ENCODE measurements at regions not wholly inside any gene's neighbourhood (a gene's known extent, or its start where the extent isn't known, plus 50 kb on each side); places are given as distances from the start of the nearest gene placed in this dataset.

DNA sequence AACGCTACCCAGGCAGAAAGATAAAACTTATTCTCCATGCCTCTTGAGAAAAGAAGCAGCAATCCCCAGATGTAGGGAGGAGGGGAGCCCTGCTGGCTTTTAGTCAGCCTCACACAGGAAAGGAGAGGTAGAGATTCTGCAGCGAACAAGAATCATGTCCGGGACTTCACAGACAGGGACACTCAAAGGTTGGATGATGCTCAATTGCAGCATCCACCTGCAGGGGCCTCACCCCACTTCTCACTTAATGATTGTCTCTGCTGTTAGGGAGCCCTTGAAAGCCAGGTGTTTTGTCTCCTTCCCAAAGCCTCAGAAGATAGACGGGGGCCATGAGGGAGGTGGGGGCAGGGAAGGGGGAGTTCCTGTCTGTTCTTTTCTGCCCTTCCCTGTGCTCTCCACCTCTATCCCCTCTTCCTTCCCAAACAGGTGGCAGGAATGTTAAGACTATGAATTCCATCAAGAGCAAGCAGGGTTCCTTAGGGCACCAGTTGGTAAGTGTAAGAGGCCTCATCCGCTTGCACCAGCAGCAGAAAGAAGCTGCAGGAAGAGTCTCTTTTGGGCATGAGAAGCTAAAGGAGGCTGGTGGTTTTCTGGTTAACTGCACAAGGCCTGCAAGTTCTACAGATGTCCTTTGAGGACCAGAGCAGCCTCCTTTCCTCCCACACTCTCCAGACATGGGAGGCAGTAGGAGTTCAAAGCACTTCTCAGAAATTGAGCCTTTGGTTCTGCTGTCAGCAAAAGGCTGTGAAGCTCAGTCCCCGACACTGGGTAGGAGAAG lies 154.7 kb upstream of the TNP1 start:
- H3K36me3 ChIP-seq = no peaks in the 10 kb centered on the region
- no peaks in the 10 kb centered on the region for H3K9me3 ChIP-seq
- intact Hi-C loops (cut with DNase I; ENCODE audit: low total_unique reads) = no loop called here
- H3K27ac ChIP-seq = no peak overlapping the region
- no peak for DNase-seq
- TF ChIP-seq POLR2A (IDR thresholded peaks at IDR 0.05) = no peak
- TF ChIP-seq, protein P1, sequence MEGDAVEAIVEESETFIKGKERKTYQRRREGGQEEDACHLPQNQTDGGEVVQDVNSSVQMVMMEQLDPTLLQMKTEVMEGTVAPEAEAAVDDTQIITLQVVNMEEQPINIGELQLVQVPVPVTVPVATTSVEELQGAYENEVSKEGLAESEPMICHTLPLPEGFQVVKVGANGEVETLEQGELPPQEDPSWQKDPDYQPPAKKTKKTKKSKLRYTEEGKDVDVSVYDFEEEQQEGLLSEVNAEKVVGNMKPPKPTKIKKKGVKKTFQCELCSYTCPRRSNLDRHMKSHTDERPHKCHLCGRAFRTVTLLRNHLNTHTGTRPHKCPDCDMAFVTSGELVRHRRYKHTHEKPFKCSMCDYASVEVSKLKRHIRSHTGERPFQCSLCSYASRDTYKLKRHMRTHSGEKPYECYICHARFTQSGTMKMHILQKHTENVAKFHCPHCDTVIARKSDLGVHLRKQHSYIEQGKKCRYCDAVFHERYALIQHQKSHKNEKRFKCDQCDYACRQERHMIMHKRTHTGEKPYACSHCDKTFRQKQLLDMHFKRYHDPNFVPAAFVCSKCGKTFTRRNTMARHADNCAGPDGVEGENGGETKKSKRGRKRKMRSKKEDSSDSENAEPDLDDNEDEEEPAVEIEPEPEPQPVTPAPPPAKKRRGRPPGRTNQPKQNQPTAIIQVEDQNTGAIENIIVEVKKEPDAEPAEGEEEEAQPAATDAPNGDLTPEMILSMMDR (IDR thresholded peaks at IDR 0.05) = no peak
- H3K4me1 ChIP-seq = no peaks in the 10 kb centered on the region
- H3K27me3 ChIP-seq = no peaks in the 10 kb centered on the region
- H3K4me3 ChIP-seq = no peak overlapping the region

DNA sequence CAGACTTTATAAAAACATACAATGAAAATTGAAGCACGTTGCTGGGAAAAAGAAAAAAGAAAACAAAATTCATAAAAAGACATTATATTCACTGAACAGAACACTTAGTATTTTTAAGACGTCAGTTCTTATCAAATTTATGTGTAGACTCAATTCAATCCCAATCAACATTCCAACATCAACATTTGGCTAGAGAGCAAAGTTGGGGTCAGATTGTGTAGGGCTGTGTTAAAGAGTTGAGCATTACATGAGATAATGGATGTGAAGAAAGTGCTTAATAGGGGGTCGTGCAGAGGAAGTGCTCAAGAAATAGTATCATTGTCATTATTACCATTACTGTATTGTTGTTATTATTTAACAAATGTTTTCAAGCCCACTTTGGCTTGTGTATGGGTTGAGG lies 154.1 kb upstream of the TNP1 start:
- Histone ChIP-seq H3K4me1 (no peaks in the 10 kb centered on the region), H3K27me3 (no peaks in the 10 kb centered on the region), H3K9me3 (no peaks in the 10 kb centered on the region), H3K27ac (no peak overlapping the region), H3K36me3 (no peaks in the 10 kb centered on the region), H3K4me3 (no peak overlapping the region)
- intact Hi-C loops (cut with DNase I; ENCODE audit: low total_unique reads) = no loop called here
- no peak for DNase-seq
- TF ChIP-seq, protein P1 (IDR thresholded peaks at IDR 0.05) = no peak
- no peak for TF ChIP-seq POLR2A (IDR thresholded peaks at IDR 0.05)

DNA sequence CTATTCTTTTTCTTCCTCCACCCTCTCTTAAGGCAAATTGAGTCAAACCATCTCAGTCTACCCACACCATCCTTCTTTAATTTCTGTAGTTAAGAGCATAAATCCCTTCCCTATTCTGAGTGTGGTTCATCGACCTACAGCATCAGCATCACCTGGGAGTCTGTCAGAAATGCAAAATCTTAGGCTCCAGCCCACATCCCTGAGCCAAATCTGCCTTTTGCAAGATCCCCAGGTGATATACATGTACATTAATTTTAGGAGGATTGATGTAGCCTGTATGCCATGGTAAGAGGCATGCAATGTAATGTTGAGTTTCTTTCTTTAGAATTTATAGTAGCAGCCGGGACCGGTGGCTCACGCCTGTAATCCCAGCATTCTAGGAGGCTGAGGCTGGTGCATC lies 151.7 kb upstream of the TNP1 start:
- no peaks in the 10 kb centered on the region for H3K27me3 ChIP-seq
- no peaks in the 10 kb centered on the region for H3K4me1 ChIP-seq
- no peak overlapping the region for H3K27ac ChIP-seq
- intact Hi-C loops (cut with DNase I; ENCODE audit: low total_unique reads) = no loop called here
- no peak overlapping the region for H3K4me3 ChIP-seq
- TF ChIP-seq, protein P1 (IDR thresholded peaks at IDR 0.05) = no peak
- TF ChIP-seq POLR2A (IDR thresholded peaks at IDR 0.05) = no peak
- no peaks in the 10 kb centered on the region for H3K9me3 ChIP-seq
- H3K36me3 ChIP-seq = no peaks in the 10 kb centered on the region
- DNase-seq = no peak

DNA sequence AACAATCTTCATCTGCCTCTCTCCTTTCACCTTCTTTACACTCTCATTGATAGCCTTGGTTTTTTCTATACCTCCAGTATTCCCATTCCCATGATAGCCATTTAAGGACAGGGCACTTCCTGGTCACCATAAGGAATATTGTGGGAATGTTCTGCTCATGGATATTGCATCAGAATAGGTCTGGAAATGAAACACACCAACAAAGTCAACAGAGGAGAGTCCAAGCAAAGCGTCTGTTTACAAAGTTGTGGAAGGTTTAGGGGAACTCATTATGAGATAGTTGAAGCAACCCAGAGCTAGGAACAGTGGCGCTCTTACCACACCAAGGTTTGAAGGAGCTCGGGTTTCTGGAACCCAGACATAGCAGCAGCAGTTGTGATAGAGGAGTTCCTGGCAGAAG lies 150.3 kb upstream of the TNP1 start:
- no peak for DNase-seq
- Histone ChIP-seq H3K27ac (no peak overlapping the region), H3K9me3 (no peaks in the 10 kb centered on the region), H3K36me3 (no peaks in the 10 kb centered on the region), H3K4me3 (no peak overlapping the region), H3K4me1 (no peaks in the 10 kb centered on the region), H3K27me3 (no peaks in the 10 kb centered on the region)
- intact Hi-C loops (cut with DNase I; ENCODE audit: low total_unique reads) = no loop called here
- no peak for TF ChIP-seq POLR2A (IDR thresholded peaks at IDR 0.05)
- TF ChIP-seq, protein P1 (IDR thresholded peaks at IDR 0.05) = no peak

DNA sequence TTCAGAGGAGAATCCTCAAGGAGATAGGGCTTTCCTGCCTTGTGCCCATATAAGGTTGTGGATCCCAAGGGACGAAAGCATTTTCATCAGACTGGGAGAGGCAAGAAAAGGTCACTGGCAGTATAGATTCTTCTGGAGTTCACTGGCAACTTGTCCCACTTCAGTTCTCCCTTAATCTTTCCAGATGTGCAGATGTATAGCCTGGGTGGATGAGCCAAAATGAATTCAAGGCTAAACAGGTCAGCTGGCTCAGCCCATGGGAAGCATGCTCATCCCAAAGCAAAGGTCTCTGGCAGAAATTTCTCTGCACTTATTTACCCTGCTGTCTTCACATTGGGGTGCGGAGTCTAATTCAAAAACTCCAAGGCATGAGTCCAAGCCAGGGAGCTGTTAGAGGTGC lies 148.9 kb upstream of the TNP1 start:
- H3K4me1 ChIP-seq = no peaks in the 10 kb centered on the region
- no peaks in the 10 kb centered on the region for H3K36me3 ChIP-seq
- TF ChIP-seq, protein P1 (IDR thresholded peaks at IDR 0.05) = no peak
- no peak for TF ChIP-seq POLR2A (IDR thresholded peaks at IDR 0.05)
- H3K9me3 ChIP-seq = no peaks in the 10 kb centered on the region
- no peak for DNase-seq
- H3K4me3 ChIP-seq = no peak overlapping the region
- H3K27me3 ChIP-seq = no peaks in the 10 kb centered on the region
- intact Hi-C loops (cut with DNase I; ENCODE audit: low total_unique reads) = no loop called here
- no peak overlapping the region for H3K27ac ChIP-seq

Data from uterus (tissue), 3 donors.